ENCODE measurements at regions not wholly inside any gene's neighbourhood (a gene's known extent, or its start where the extent isn't known, plus 50 kb on each side); places are given as distances from the start of the nearest gene placed in this dataset.

DNA sequence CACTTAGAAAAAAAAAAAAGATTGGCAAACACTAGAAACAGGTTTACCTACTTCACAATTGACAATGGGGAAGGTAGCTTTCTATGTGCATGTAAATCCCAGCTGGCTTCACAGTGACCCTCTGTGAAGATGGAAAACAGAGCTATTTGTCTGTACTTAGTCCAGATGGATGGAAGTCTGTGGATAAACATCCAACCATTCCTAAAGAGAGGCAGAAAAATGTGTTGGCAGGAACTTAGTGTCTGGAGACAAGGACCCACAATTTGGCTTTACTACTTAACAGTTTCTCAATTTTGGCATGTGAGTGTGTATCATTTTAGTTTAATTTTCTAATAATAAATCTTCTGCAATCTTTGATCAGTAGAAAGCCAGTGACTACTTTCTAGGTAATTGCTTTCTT, 154.4 kb downstream of the RAD51AP2 start:
- TF ChIP-seq, protein P1, sequence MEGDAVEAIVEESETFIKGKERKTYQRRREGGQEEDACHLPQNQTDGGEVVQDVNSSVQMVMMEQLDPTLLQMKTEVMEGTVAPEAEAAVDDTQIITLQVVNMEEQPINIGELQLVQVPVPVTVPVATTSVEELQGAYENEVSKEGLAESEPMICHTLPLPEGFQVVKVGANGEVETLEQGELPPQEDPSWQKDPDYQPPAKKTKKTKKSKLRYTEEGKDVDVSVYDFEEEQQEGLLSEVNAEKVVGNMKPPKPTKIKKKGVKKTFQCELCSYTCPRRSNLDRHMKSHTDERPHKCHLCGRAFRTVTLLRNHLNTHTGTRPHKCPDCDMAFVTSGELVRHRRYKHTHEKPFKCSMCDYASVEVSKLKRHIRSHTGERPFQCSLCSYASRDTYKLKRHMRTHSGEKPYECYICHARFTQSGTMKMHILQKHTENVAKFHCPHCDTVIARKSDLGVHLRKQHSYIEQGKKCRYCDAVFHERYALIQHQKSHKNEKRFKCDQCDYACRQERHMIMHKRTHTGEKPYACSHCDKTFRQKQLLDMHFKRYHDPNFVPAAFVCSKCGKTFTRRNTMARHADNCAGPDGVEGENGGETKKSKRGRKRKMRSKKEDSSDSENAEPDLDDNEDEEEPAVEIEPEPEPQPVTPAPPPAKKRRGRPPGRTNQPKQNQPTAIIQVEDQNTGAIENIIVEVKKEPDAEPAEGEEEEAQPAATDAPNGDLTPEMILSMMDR (IDR thresholded peaks at IDR 0.05): no peak
- no peak for TF ChIP-seq POLR2AphosphoS5 (IDR thresholded peaks at IDR 0.05)
- no peak for TF ChIP-seq POLR2A (IDR thresholded peaks at IDR 0.05)

Data from prostate gland (tissue), 2 donors.